ENCODE measurements at regions not wholly inside any gene's neighbourhood (a gene's known extent, or its start where the extent isn't known, plus 50 kb on each side); places are given as distances from the start of the nearest gene placed in this dataset.

DNA sequence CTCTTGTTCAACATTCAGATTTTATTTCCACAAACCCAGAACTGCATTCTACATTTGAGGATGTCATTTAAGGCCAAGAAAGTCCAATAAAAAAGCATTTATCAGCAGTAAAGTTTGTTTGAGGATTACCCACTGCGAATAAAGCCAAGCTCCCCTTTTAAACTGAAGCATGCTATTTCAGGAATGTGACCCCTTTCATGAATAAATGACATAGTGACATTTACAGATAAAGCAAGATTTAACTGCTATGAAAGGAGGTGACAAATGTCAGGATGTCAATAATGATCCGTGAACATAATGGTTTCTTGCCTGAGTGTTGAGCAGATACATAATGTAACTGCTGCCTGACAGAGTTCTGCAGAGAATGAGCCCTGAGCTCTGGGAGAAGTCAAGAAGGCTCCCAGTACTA lies 146.3 kb downstream of the TDRD15 start:
- no peak overlapping the region for H3K4me3 ChIP-seq (ENCODE audit: low read depth, low read length)
- no peak for TF ChIP-seq CTCF (IDR thresholded peaks at IDR 0.05; ENCODE audit: low read depth, low read length)

- TF ChIP-seq CTCF (IDR thresholded peaks at IDR 0.05; ENCODE audit: low read depth, low read length), result no peak
- no peak overlapping the region for H3K4me3 ChIP-seq (ENCODE audit: low read depth, low read length)
These were observed 146.9 kb downstream of the TDRD15 start for GRCh38 chr2:21270708-21271122.

DNA sequence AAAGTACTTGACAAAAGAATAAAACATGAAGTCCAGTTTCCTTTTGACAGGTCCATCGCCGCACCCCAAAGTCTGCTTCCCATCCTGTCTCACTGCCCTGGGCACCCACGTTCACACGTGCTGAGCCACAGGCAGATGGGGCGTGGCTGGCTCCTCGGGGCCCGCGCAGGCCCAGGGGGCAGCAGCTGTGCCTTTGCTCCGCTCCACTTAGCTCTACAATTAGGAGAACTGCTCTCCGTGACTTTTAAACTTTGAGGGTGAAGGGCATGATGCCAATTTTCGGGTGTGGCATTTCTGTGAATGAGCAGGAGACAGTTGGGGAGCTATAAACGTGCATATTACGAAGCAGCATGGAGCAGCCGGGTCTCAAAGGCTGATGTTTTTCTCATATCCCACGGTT lies 152.4 kb downstream of the TDRD15 start:
- H3K4me3 ChIP-seq (ENCODE audit: low read depth, low read length), result no peak overlapping the region
- no peak for TF ChIP-seq CTCF (IDR thresholded peaks at IDR 0.05; ENCODE audit: low read depth, low read length)

- TF ChIP-seq CTCF (IDR thresholded peaks at IDR 0.05; ENCODE audit: low read depth, low read length), result no peak
- no peak overlapping the region for H3K4me3 ChIP-seq (ENCODE audit: low read depth, low read length)
These were observed 153.6 kb downstream of the TDRD15 start for GRCh38 chr2:21277068-21278056.

DNA sequence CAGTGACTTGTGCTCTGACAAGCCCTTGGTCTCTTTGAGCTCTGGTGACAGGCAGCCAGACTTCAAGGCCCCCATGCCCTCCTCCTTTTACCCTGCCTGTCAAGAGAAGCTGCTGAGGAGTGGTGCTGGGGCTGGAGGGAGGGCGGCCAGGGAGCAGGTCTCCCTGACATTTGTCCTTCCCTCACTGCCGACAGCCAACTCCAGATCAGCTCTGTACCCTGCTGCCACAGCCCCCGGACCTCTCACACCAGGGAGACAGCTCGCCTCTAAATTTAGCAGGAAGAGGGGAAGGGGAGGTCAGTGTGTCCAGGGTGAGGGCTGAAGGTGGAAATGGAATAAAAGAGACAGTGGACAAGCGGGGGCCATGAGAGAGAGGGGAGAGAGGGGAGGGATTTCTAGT lies 155.8 kb downstream of the TDRD15 start:
- H3K4me3 ChIP-seq (ENCODE audit: low read depth, low read length), result no peak overlapping the region
- TF ChIP-seq CTCF (IDR thresholded peaks at IDR 0.05; ENCODE audit: low read depth, low read length), result no peak

DNA sequence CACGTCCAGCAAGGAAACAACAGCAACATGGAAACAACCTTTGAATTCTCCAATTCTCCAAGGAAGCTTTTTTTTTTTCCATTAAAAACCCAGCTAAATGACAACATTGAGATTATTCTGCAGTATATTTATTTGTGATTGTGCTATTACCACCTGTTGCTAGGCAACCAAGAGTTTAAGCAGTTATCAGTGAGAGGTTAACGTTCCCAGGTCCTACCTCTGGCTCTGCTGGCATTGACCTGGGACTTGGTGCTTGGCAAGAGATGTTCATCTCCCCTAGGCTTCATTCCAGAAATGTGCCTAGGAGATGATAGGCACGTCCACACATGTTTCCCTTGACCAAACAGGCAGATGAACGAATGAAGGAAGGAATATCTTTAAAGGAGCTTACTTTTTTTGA lies 157.0 kb downstream of the TDRD15 start:
- H3K4me3 ChIP-seq (ENCODE audit: low read depth, low read length), result no peak overlapping the region
- TF ChIP-seq CTCF (IDR thresholded peaks at IDR 0.05; ENCODE audit: low read depth, low read length), result no peak

- no peak for TF ChIP-seq CTCF (IDR thresholded peaks at IDR 0.05; ENCODE audit: low read depth, low read length)
- no peak overlapping the region for H3K4me3 ChIP-seq (ENCODE audit: low read depth, low read length)
These were observed 157.6 kb downstream of the TDRD15 start for GRCh38 chr2:21281384-21281783.
